Lower lobe of right lung (tissue), 2 donors: ENCODE measurements at regions not wholly inside any gene's neighbourhood (a gene's known extent, or its start where the extent isn't known, plus 50 kb on each side); places are given as distances from the start of the nearest gene placed in this dataset.

Experiments used
- ATAC-seq, 2 donors: fragments of 200-7000 bp; cut with Tn5 transposase; one replicate each; pipeline ENCODE4 v1.9.1; 2020 to 2022; ENCODE audit warnings: mild to moderate bottlenecking in 2 of 2, moderate library complexity in 2 of 2
- DNase-seq: peaks from one replicate; pipeline ENCODE4 v3.0.0-alpha.2; 2020
- H3K27ac ChIP-seq: fragments of 200-600 bp; one replicate; pipeline ENCODE4 v1.8.0; 2022
- H3K27me3 ChIP-seq: fragments of 200-600 bp; one replicate; pipeline ENCODE4 v1.8.0; 2022; ENCODE audit warnings: low read depth
- H3K36me3 ChIP-seq: fragments of 200-600 bp; one replicate; pipeline ENCODE4 v1.8.0; 2022; ENCODE audit warnings: mild to moderate bottlenecking
- H3K4me1 ChIP-seq: fragments of 200-600 bp; one replicate; pipeline ENCODE4 v1.8.0; 2022
- H3K4me3 ChIP-seq: fragments of 200-600 bp; one replicate; pipeline ENCODE4 v1.8.0; 2022; ENCODE audit warnings: mild to moderate bottlenecking
- H3K9me3 ChIP-seq: fragments of 200-600 bp; one replicate; pipeline ENCODE4 v1.8.0; 2022
- intact Hi-C: fragments of 100-400 bp; cut with DNase I; formaldehyde crosslinking; loops from one replicate; pipeline ENCODE4 v1.11.0; 2022
- TF ChIP-seq, protein P1 (sequence below): fragments of 200-600 bp; IDR thresholded peaks from one replicate; pipeline ENCODE4 v1.8.0; 2022; ENCODE audit warnings: antibody characterized with exemption, mild to moderate bottlenecking
- donor health status: DM: no; HTN: yes; CAD: no; lungs with severe emphysema.

DNA sequence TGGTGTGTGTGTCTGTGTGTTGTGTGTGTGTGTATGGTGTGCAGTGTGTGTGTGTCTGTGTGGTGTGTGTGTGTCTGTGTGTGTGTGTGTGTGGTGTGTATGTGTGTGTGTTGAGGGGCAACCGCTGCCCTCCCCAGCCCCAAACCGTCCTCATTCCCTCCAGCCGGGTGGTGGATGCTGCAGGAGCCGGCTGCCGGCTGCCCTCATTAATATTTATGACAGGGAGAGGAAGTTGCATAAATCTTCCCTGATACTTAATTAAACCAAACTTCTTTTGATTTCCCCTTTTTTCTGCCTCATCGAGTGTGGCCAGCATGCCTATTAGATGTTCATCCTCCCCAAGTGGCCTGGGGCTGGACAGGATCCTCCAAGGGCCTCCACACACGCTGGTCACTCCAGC lies 121.4 kb upstream of the MVB12B start:
- ATAC-seq: no peak
- DNase-seq: no peak
- intact Hi-C loops: no loop called here
- no peak overlapping the region for H3K27ac ChIP-seq
- no peaks in the 10 kb centered on the region for H3K9me3 ChIP-seq
- H3K4me1 ChIP-seq: no peaks in the 10 kb centered on the region
- TF ChIP-seq, protein P1, sequence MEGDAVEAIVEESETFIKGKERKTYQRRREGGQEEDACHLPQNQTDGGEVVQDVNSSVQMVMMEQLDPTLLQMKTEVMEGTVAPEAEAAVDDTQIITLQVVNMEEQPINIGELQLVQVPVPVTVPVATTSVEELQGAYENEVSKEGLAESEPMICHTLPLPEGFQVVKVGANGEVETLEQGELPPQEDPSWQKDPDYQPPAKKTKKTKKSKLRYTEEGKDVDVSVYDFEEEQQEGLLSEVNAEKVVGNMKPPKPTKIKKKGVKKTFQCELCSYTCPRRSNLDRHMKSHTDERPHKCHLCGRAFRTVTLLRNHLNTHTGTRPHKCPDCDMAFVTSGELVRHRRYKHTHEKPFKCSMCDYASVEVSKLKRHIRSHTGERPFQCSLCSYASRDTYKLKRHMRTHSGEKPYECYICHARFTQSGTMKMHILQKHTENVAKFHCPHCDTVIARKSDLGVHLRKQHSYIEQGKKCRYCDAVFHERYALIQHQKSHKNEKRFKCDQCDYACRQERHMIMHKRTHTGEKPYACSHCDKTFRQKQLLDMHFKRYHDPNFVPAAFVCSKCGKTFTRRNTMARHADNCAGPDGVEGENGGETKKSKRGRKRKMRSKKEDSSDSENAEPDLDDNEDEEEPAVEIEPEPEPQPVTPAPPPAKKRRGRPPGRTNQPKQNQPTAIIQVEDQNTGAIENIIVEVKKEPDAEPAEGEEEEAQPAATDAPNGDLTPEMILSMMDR: no peak
- H3K27me3 ChIP-seq: peaks cover 14% of the 10 kb centered on the region
- H3K36me3 ChIP-seq: no peaks in the 10 kb centered on the region
- no peak overlapping the region for H3K4me3 ChIP-seq

DNA sequence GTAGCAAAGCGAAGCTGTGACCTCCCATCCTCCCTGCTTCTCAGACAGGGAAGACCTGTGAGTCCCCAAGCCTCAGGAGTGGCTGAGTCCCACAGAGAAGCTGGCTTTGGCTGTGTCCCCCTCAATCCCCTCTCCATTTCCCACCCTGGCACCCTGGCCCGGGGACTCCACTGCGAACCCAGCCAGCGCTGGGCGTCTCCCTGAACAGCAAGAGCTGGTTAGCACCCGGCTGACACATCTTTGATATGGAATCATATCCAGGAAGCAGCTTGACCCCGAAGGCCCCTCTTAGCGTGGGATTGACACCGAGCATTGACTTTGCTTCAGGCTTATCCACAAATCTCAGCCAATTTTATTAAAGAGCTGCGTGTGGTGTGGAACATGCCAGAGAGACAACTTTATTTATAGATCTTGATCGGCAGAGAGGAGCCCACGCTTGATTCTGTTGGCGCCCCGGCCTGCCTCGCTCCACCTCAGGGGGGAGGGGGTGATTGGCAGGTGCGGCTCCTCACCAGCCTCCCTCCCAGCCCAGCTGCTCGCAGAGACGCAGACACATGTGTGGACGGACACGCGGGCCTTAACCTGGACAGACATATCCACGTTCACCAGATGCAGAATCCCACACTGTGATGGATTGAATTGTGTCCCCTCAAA lies 120.7 kb upstream of the MVB12B start:
- Histone ChIP-seq H3K36me3 (no peaks in the 10 kb centered on the region), H3K4me1 (no peaks in the 10 kb centered on the region), H3K27ac (no peak overlapping the region), H3K27me3 (peaks cover 14% of the 10 kb centered on the region), H3K4me3 (no peak overlapping the region), H3K9me3 (no peaks in the 10 kb centered on the region)
- no peak for ATAC-seq
- intact Hi-C loops: no loop called here
- TF ChIP-seq, protein P1: no peak
- no peak for DNase-seq

DNA sequence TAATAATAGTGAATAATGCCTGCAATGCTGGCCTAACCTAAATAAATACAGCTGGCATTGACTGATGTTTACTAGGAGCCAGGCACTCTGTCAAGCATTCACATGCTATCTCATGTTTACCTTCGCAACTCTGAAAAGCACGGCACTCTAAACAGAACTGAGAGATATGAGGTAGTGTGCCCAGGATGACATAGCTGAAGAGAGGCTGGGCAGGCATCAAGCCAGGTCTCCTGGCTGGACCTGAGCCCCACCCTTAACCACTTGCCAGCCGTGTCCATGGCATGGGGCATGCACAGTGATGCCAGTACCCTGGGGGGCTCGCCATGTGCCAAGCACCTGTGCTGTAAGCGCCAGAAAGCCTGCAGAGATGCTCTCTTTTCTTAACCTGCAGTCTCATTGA lies 119.4 kb upstream of the MVB12B start:
- peaks cover 14% of the 10 kb centered on the region for H3K27me3 ChIP-seq
- H3K9me3 ChIP-seq: no peaks in the 10 kb centered on the region
- no peaks in the 10 kb centered on the region for H3K4me1 ChIP-seq
- H3K27ac ChIP-seq: no peak overlapping the region
- peak; percentile 42 to 78 for ATAC-seq
- DNase-seq: no peak
- intact Hi-C loops: no loop called here
- H3K4me3 ChIP-seq: no peak overlapping the region
- TF ChIP-seq, protein P1: no peak
- no peaks in the 10 kb centered on the region for H3K36me3 ChIP-seq

DNA sequence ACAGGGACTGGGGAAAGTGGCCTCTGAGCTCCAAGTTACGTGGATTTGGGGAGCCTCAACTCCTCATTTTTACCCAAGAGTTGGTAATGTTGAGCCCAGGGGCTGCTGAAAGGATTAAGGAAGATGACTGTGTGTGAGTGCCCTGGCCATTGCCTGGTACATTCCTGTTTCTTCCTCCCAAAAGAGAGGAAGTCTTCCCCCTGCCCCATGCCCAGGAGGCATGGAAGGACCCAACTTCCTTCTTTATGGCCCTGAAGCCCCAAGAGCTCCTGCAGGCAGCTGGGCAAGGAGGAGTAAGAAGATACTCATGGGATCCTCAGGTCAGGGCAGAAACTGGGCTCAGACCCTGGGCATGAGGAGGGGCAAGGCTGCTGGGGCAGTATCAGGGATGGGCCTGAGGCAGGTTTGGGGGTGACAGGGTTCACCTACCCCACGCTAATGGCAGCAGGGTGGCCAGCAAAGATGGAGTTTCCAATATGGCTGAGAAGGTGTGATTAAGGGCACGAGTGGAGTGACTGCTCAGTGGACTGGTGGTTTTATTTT lies 118.3 kb upstream of the MVB12B start:
- DNase-seq: no peak
- Histone ChIP-seq H3K27ac (no peak overlapping the region), H3K4me3 (no peak overlapping the region), H3K27me3 (peaks cover 14% of the 10 kb centered on the region), H3K36me3 (no peaks in the 10 kb centered on the region), H3K9me3 (peaks cover 3% of the 10 kb centered on the region), H3K4me1 (no peaks in the 10 kb centered on the region)
- ATAC-seq: no peak
- intact Hi-C loops: no loop called here
- TF ChIP-seq, protein P1: no peak

DNA sequence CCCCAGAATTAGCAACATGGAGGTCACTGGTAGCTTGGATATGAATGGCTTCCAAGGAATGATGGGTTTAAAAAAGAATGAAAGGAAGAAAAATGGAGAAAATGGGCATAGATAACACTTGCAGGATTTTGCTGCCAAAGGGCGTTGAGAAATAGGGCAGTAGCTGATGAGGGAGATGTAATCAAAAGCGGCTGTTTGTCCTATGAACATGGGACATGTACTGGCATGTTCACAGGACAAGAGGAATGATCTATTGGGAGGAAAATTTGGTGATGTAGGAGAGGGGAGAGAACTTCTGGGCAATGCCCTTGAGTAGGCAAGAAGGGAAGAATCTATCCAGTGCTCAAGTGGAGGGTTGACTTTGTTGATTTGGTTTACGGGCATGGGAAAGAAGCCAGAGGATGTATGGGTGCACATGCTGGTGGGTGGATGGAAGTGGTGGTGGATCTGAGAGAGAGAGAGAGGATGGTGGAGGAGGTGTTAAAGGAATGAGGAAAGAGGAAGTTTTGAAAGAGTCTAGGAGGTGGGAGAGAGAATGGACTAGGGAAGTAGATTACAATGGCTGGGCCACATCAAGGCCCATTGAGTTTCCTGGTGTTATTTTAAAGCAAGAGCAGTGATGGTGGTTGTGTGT lies 115.1 kb upstream of the MVB12B start:
- intact Hi-C loops: no loop called here
- DNase-seq (no peak), ATAC-seq (no peak)
- H3K36me3 ChIP-seq: no peaks in the 10 kb centered on the region
- no peak overlapping the region for H3K27ac ChIP-seq
- no peak overlapping the region for H3K4me3 ChIP-seq
- H3K4me1 ChIP-seq: no peaks in the 10 kb centered on the region
- TF ChIP-seq, protein P1: no peak
- peaks cover 13% of the 10 kb centered on the region for H3K9me3 ChIP-seq
- H3K27me3 ChIP-seq: no peaks in the 10 kb centered on the region
